Fibroblast of skin of left biceps (primary cell): ENCODE measurements at regions not wholly inside any gene's neighbourhood (a gene's known extent, or its start where the extent isn't known, plus 50 kb on each side); places are given as distances from the start of the nearest gene placed in this dataset.

ENCODE experiments used
- DNase-seq, 2 experiments: peaks; one replicate each; pipeline ENCODE4 v3.0.0-alpha.2; 2013; ENCODE audit warnings: low read depth in 2 of 2

DNA sequence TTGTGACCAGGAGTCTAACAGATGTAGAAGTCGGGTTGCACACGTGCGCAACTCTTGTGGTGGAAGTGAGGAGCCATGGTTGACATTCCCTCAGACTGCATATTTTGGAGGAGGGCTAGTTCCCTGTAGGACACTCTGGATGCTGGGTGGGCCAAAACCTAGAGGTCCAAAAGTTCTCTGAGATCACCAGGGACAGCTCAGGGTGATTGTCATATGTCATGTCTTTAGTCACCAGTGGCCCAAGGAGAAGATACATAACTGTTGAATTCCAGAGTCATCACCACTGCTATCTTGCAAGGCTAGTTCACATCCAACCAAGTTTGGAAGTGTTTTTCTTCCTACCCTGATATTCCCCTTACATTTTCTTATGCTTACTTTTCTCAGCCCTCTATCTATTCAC is 95.2 kb upstream of the C3orf80 start:
- no peak for DNase-seq

DNA sequence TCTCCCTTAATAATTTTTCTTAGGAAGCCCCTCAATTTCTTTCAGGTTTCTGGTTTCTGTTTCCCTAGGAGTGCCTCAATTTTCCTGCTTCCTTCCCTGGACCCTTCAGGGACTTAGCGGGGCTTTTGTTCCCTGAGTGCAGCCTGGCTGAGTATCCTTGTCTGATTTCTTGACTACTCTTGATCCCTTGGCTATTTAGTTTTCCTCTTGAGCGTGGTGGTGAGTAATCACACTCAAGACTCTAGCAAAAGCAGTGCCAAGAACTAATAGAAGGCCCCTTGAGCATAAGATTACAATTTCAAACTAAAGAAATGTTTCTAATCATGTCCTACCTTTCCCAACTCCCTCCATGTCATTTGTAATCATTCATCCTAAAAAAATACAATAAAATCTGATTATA is 94.3 kb upstream of the C3orf80 start:
- peak; percentile 46 to 52 for DNase-seq

DNA sequence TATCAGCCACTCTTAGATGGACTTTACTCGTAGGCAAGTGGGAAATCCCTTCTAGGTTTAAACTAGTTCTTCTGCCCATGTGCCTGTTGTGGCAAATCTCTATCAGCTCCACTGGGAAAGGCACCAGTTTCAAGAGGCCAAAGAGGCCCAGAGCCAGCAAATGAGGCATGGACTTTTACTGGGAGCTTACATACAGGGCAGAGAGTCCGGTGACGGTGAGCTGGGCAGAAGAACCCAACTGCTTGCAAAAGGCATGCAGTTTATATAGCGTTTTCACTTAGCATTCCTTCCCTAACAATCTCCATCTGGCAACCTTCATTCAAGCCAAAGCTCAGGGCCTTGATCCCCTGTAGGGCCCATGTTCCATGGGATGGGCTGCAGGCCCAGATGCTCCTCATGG is 93.0 kb upstream of the C3orf80 start:
- no peak for DNase-seq

DNA sequence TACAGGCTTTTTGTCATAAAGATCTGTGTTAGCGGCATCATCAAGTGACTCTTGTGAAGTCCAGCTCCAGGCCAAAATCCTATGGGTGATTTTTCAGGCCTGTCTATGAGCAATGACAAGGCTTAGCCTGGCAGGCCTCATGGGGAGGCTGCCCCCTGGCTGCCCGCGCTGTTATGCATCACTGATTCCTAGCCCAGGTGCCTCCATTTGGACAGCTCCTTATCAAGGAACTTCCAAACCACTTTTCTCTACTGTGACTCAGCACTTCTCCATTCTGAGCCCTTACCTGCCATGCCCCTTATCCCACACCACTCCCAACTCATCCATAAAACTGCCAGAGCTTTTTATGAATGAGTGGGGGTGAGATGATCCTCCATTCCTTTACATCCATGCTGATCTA is 91.5 kb upstream of the C3orf80 start:
- DNase-seq = no peak

DNA sequence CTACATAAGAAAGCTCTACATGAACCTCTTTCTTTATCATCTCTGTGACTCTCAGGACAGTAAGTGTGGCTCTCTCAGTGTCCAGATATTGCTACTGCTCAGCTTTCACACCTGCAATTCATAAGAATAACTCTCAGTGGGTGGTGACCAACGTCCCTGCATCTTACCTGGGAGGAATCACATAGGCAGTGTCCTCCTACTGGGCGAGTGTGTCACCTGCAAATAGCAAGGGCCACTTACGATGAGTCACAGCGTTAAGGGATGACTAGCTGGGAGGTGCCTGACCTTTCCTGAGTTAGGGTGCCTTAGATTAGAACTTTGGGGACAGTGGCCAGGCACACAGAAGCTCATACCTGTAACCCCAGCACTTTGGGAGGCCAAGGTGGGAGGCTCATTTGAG is 90.8 kb upstream of the C3orf80 start:
- no peak for DNase-seq

DNA sequence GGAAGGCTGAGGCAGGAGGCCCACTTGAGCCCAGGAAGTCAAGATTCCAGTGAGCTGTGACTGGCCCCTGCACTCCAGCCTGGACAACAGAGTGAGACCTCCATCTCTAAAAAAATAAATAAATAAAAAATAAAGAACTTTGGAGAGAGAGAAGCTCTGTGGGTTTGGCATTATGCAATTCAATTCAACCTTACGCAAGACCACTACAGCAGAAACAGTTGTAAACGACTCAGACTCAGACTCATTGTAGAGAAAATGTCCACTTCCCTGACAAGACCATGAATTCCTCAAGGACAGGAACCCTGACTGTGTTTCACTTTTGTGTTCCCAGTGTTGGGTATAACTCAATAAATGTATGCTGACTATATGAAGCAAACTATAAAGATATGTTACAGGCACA is 90.3 kb upstream of the C3orf80 start:
- DNase-seq = peak; percentile 61 to 66

DNA sequence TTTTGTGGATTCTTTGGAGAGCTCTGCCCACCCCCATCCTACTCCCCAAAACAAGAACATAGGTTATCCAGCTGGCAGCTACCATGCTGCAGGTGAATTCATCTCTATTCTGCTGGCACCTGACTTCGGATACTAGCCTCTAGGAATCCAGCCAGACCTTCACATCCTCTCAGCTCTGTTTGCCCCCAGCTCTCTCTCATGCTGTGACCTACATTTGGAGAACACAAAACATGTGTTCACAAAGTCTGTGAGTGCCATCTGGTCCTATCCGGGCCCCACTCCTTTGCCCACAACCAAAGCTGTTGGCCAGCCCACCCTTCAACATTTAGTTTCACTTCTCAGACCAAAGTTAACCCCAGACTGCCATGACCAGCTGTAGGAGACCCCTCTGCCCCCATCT is 89.4 kb upstream of the C3orf80 start:
- DNase-seq = no peak

DNA sequence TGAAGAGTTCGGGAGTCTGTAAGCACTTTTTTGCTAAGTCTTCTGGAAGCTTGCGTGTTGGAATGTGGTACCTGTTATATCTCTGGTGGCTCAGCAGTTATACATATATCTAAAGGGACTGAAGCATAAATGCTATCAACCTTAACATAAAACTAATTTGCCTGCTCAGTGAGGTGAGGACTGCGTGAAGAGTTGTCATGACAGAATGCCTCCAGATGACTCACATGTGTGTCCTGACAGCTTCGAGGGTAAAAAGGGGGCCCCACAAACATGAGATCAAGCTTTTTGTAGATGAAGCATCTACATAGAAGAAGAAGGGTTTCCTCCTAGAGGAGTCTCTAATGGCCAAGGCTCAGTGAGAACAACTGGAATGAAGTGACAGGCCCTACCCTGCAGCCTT is 88.8 kb upstream of the C3orf80 start:
- no peak for DNase-seq

DNA sequence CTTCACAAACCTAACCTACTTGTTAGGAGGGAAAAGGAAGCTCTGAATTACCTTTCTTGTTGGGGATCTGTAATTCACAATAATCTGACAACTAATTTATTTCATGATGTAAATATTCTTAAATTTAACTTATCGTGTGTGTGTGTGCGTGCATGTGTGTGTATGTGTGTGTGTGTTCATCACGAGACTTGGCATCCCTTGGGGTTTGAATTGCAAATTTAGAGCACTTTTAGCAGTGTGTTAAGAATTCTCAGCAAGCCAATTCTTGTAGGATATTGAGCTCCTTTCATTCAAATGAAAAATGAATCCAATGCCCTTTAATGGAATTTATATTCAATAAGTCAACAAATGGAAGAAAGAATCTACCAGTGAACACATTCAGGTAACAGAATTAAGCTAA is 85.9 kb upstream of the C3orf80 start:
- DNase-seq = no peak

DNA sequence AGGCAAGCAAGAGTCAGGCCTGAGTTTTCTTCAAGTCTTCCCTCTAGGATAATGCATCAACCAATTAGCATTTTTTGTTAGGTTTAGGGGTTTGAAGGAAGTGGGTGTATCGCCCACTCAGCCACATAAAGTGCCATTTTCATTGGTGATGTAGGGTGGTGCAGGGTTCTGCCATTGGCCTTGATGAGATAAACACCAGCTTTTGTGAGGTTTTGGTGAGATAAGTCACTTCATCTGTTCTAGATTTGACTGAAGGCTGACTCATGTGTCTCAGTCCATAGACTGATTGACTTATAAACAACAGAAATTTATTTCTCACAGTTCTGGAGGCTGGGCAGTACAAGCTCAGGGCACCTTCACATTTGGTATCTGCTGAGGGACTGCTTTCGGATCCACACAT is 84.5 kb upstream of the C3orf80 start:
- no peak for DNase-seq

DNA sequence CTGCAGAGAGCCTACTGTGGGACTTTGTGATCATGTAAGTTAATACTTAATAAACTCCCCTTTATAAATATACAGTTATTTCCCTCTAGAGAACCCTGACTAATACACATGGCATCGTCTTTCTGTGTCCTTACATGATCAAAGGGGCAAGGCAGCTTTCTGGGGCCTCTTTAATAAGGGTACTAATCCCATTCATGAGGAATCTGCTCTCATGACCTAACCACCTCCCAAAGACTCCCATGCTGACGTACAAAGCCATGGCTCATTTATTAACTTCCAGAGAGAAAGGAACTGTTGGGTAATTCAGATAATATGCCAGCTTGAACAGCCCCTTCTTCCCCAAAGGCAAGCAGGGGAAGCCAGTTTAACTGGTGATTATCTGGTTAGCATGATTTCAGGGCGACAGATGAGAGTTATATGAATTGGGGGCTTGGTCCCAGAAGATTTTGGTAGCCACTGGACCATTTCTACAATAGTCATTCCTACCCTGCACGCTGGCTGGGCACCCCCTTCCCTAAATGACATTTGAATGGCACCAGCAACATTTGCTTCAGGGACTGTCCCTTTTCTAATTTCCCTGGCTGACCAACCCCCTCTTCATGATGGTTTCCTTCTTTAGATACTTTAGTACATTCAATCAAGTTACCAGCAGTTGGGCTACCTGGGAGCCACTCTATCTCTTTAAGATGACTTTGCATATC is 83.6 kb upstream of the C3orf80 start:
- no peak for DNase-seq

DNA sequence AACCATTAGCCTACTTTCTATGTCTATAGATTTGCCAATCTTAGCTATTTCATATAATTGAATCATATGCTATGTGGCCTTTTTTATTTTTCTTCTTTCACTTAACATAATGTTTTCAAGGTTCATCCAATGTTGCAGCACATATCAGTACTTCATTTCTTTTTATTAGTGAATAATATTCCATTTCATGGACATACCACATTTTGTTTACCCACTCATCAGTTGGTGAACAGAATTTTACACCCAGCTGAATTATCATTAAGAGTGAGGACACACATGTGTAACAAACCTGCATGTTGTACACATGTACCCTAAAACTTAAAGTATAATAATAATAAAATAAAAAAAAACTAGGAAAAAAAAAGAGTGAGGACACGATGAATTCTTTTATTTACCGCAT is 81.7 kb upstream of the C3orf80 start:
- no peak for DNase-seq

DNA sequence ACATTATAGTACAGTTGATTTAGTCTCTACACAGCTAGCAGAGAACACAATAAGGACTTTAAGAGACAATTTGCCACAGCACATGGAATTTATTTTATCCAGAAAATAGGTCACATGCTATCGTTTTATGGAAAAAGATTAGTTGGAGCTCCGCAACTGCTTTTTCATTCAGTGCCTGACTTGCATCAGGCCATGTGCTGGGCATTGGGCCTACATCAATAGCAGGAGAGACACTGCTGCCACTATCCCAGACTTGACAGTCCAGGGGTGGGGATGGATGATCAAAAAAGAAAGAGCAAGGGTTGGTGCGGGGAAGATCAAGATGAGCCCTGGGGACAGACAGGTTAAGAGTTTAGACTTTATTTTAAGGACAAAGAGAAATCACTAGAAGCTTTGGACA is 75.2 kb upstream of the C3orf80 start:
- DNase-seq = no peak

DNA sequence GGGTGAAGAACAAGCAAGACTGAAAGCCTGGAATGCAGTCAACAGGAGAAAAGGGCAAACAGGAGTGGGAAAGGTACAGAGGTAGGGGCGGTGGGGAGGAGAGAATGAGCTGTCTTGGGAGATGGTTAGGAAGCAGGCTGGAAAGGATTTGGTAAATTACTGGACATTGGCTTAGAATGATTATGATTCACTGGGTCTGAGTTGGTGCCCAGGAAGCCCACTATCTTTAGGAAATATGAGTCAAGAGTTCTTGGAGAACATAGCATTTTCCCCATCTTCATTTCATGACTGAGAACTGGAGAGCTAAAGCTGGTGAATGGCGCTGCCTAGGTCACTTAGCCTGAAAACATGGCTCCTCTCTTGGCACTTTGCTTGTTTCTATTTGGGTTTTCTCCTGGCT is 74.7 kb upstream of the C3orf80 start:
- no peak for DNase-seq

DNA sequence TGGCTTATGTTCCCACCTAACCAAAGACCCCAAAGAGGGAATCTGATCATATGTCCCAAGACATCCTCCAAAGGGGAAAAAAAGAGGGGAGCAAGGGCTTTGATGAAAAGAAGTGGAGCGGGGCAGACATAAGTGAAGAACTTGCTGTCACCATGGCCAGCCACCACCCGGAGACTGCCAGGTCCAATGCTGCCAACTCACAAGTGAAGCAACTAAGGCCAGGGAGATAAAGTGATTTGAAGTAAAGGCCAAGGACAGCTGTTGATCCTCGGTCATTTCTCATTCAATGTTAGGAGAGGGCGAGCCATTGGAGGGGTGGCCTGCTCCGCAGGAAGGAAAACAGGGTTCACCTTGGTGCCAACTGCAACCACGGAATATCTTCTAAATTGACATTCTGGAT is 72.6 kb upstream of the C3orf80 start:
- DNase-seq = no peak

DNA sequence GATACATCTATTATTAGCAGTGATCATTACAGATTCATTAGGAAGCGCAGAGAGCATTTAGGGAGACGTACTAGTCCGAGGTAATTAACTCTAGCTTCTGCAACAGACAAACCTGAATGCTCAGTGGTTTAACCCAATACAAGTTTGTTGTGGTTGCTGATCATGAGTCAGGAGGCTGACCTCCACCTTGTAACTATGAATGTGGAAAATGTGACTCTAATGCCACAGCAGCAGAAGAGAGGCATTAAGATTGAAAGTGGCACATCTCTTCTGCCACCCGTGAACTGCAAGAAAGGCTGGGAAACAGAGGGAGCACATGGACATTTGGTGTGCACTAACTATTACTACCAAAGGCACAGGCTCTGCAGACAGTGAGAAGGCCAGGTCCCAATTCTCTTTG is 71.2 kb upstream of the C3orf80 start:
- DNase-seq = no peak

DNA sequence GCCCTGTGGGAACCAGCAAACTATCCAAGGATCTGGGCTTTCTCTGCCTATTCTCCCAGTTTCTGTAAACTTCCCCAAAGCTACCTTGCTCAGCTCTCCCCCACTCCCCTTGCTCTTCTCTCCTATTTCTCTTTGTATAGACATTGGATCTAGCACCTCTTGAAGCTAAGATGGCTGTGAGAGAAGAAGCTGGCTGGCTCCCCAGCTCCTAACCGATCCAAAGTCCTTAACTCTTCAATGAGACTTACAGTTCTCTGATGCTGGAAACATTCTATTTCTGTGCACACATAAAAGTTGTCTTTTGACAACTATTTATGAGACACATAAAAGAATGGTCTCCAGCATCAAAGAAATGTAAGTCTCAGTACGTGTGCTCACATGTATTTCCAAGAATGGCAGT is 70.6 kb upstream of the C3orf80 start:
- DNase-seq = no peak

DNA sequence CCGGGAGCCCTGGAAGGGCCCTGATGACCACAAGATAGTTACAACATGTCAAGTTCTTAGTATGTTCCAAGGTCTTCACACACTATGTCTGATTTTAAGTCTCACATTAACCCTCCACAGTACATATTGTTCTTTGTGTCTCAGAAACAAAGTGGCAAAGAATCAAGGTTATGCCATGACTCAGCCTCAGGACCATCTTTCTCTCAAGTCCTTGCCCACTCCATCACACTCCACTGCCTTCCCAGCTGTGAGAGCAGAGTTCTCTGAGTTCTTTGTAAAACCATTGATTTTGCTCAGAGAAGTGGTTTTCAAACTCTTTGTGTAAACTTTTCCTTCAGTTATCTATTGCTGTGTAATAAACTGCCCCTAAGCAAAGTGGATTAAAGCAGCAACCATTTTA is 67.9 kb upstream of the C3orf80 start:
- no peak for DNase-seq

DNA sequence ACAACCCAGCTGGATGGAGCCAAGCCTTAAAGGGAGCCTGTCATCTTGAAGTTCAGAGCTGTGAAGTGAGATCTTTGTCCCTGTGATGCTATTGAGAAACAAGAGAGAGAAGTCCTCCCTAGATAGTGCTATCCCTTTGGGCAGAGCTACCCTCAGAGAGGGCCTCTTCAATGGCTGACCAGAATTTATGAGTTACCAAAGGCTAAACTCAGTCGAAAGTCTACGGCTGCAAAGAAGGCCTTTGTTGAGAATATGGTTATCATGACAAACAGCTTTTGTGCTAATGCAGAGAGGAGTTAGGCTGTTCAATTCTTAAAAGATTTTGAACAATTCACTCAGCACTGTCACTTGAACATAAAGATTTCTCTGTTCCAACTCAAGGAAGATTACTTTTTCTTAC is 65.9 kb upstream of the C3orf80 start:
- no peak for DNase-seq

DNA sequence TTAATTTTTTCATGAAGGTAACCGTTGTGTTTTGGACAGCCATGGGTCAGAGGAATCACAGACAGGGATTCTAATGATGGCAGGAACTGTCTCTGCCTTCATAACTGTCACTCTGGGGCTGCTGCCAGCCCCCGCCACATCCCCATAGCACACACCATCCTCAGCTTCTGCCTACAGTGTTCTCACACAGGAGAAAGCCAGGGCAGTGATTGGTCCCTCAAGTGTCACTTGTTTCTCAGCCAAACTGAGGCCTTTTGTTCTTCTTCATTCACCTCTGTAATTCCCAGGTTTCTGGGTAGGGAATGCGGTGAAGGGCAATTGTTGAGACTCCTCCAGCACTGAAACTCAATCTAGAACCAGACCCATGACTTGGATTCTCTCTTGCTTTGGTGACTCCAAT is 65.4 kb upstream of the C3orf80 start:
- no peak for DNase-seq

DNA sequence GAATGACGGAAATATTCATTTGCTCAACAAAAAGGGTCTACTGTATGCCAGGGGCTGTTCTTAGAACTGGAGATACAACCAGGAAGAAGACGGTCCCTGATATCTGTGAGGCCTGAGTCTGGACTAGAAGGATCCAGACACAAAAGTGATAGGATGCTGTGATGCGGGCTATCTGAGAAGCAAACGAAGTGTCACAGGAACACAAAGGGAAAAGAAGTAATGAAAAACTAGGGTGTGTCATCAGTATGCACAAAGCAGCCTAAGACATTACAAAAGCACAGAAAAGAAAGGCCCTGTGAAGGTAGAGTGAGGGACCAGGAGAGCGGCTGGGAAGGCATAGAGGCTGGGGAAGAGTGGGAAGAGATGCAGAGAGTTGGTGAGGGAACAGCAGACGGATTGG is 63.3 kb upstream of the C3orf80 start:
- DNase-seq = no peak

DNA sequence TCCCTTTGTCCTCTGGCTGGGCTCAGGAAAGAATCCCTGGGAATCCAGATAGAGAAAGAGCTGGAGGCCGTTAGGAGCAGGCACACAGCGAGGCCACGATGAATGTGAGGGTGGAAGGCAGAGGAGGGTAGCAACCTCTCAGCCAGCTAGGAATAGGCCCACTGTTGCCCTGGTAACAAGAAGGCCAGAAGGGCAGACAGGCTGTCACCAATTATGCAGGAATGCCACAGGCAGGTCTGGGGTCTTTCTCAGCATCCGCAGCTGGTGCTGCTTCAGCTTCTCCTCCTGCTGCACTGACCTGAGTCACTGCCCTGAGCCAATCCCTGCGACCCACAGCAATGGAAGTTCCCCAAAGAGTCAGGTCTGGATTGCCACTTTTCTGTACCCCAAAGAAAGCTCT is 62.8 kb upstream of the C3orf80 start:
- no peak for DNase-seq

DNA sequence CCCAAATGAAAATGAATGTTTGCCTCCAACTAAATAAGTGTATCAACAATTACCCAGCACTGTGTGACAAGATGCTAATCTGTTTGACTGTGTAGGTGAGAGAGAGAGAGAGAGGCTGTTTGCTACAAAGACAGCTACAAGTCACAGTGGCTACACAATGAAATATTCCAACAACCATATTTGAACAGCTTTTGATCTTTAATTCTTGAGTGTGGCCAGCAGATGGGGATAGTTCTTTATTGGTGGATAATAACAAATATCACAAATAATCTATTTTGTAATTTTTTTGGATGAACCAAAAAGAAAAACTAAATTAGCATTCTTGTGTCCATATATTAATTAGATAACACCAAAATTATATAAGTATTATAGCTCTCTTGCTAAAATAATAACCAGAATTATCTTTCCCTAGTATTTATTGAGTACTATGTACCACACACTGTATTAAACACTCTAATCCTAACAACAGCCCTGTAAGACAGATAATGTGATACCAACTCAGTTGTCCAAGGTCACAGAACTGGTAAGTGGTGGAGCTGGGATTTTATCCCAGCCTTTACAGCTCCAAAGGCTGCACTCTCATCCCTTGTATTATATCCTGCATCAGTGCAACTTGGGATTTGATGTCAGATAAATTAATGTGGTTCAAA is 61.9 kb upstream of the C3orf80 start:
- no peak for DNase-seq

DNA sequence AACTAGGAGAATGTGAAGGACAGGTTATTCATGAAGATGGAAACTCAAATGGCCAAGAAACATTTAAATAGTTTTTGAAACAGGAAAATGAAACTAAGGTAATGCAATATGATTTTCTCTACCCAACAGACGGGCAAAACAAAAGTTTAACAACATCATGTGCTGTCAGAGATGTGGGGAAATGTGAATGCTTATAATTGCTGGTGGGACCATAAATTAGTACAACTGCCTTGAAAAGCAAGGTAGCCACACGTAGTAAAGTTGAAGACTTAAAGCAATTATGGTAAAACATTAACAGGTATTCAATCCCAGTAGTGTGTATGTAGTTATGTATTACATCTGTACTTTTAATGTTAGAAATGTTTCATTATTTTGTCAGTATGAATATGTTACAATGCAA is 57.0 kb upstream of the C3orf80 start:
- no peak for DNase-seq
